HL-60 (cell line): ENCODE measurements at regions not wholly inside any gene's neighbourhood (a gene's known extent, or its start where the extent isn't known, plus 50 kb on each side); places are given as distances from the start of the nearest gene placed in this dataset.

Experiments used
- DNase-seq, 2 experiments: peaks; one replicate each; pipeline ENCODE4 v3.0.0-alpha.2; 2010 to 2020; ENCODE audit warnings: low read depth in 1 of 2, low spot score in 1 of 2
- H3K27ac ChIP-seq: fragments of 250-450 bp; sonication (Bioruptor Pico); replicated peaks from 2 replicates; pipeline ENCODE4 v1.5.1; 2020; ENCODE audit warnings: mild to moderate bottlenecking, moderate library complexity
- H3K27me3 ChIP-seq: fragments of 250-450 bp; sonication (Bioruptor Pico); 2 replicates; pipeline ENCODE4 v1.5.1; 2021; ENCODE audit warnings: mild to moderate bottlenecking, moderate library complexity; ENCODE audit not compliant: insufficient read depth, poor library complexity, severe bottlenecking
- H3K4me3 ChIP-seq: replicated peaks from 2 replicates; pipeline ENCODE4 v1.5.1; 2011; ENCODE audit warnings: mild to moderate bottlenecking, control low read depth, low read length; ENCODE audit not compliant: insufficient read depth
- GABPA ChIP-seq: IDR thresholded peaks from 2 replicates; pipeline ENCODE4 v1.6.1; 2012; ENCODE audit warnings: low read depth
- POLR2AphosphoS5 ChIP-seq: IDR thresholded peaks from 2 replicates; pipeline ENCODE4 v1.6.1; 2012; ENCODE audit warnings: low read depth
- REST ChIP-seq: IDR thresholded peaks from 2 replicates; pipeline ENCODE4 v1.6.1; 2012; ENCODE audit warnings: low read depth; ENCODE audit not compliant: insufficient replicate concordance
- SPI1 ChIP-seq: IDR thresholded peaks from 2 replicates; pipeline ENCODE4 v1.6.1; 2012; ENCODE audit warnings: low read depth, mild to moderate bottlenecking, borderline replicate concordance
- TF ChIP-seq, protein P1 (sequence below): IDR thresholded peaks from one replicate; pipeline ENCODE4 v1.5.1; 2011; ENCODE audit warnings: low read length, control low read depth, inconsistent platforms; ENCODE audit not compliant: insufficient read depth

DNA sequence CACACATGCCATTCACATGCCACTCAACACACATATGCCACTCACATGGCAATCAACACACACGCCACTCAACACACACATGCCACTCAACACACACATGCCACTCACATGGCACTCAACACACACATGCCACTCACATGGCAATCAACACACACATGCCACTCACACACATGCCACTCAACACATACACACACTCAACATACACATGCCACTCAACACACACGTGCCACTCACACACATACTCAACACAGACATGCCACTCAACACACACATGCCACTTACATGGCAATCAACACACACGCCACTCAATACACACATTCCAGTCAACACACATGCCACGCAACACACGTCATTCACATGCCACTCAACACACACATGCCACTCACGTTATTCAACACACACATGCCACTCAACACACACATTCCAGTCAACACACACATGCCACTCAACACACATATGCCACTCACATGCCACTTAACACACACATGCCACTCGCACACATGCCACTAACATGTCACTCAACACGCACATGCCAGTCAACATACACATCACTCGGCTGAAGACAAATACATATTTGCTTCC is 182.9 kb downstream of the NPHP4 start:
- DNase-seq = no peak
- H3K27ac ChIP-seq = no peak overlapping the region
- TF ChIP-seq GABPA (no peak), REST (no peak), SPI1 (no peak), POLR2AphosphoS5 (no peak)
- TF ChIP-seq, protein P1, sequence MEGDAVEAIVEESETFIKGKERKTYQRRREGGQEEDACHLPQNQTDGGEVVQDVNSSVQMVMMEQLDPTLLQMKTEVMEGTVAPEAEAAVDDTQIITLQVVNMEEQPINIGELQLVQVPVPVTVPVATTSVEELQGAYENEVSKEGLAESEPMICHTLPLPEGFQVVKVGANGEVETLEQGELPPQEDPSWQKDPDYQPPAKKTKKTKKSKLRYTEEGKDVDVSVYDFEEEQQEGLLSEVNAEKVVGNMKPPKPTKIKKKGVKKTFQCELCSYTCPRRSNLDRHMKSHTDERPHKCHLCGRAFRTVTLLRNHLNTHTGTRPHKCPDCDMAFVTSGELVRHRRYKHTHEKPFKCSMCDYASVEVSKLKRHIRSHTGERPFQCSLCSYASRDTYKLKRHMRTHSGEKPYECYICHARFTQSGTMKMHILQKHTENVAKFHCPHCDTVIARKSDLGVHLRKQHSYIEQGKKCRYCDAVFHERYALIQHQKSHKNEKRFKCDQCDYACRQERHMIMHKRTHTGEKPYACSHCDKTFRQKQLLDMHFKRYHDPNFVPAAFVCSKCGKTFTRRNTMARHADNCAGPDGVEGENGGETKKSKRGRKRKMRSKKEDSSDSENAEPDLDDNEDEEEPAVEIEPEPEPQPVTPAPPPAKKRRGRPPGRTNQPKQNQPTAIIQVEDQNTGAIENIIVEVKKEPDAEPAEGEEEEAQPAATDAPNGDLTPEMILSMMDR = no peak
- H3K4me3 ChIP-seq = no peak overlapping the region
- no peaks in the 10 kb centered on the region for H3K27me3 ChIP-seq

DNA sequence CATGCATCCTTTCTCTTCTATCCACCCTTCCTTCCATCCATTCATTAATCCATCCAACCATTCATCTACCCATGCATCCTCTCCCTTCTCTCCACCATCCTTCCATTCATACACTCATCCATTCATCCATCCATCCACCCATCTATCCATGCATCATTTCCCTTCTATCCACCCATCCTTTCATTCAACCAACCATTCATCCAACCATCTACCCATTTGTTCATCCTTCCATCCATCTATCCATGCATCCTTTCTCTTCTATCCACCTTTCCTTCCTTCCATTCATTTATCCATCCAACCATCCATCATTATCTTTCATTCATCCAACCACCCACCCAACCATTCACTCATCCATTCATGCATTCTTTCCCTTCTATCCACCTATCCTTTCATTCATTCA is 188.4 kb downstream of the NPHP4 start:
- no peak overlapping the region for H3K4me3 ChIP-seq
- TF ChIP-seq GABPA (no peak), REST (no peak), SPI1 (no peak), POLR2AphosphoS5 (no peak)
- TF ChIP-seq, protein P1 = no peak
- no peak for DNase-seq
- no peak overlapping the region for H3K27ac ChIP-seq
- no peaks in the 10 kb centered on the region for H3K27me3 ChIP-seq

DNA sequence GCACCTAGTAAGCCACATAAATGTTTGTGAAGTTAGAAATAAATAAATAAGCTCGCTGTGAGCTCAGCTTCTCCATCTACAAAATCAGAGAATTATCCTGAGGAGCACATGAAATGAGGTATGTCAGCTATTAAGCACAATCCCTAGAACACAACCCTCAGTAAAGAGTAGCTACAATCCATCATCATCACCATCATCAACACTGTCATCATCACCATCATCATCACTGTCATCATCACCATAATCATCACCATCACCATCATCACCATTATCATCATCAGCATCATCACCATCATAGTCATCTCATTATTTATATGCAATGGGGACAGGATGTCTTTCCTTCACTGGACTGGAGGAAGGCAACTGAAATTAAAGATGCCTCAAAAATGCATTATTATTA is 189.6 kb downstream of the NPHP4 start:
- DNase-seq = no peak
- TF ChIP-seq, protein P1 = no peak
- no peak for TF ChIP-seq SPI1
- no peak for TF ChIP-seq GABPA
- TF ChIP-seq POLR2AphosphoS5 = no peak
- TF ChIP-seq REST = no peak
- no peak overlapping the region for H3K4me3 ChIP-seq
- H3K27me3 ChIP-seq = no peaks in the 10 kb centered on the region
- no peak overlapping the region; the same call in 1 of the 2 replicates for H3K27ac ChIP-seq
